Panc1 (cell line): ENCODE measurements at regions not wholly inside any gene's neighbourhood (a gene's known extent, or its start where the extent isn't known, plus 50 kb on each side); places are given as distances from the start of the nearest gene placed in this dataset.

Source experiments
- ATAC-seq: fragments of 200-7000 bp; cut with Tn5 transposase; 2 replicates; pipeline ENCODE4 v1.9.1; 2020; ENCODE audit warnings: mild to moderate bottlenecking, moderate library complexity
- BruUV-seq: library from RNA; stranded (reverse); fragments of 400-500 nt; replicated peaks from 2 replicates; lab custom pipeline; 2021; lab: Mats Ljungman, UMichigan
- CTCF ChIA-PET: fragments of 300-600 bp; sonication (Branson Sonifier 250); formaldehyde crosslinking; loops from one replicate; lab custom pipeline; 2022; ENCODE audit warnings: antibody characterized with exemption; lab: Charles Lee
- POLR2A ChIA-PET: fragments of 300-600 bp; sonication (Branson Sonifier 250); formaldehyde crosslinking; loops from one replicate; lab custom pipeline; 2022; ENCODE audit warnings: antibody characterized with exemption; lab: Charles Lee
- DNase-seq: peaks from one replicate; pipeline ENCODE4 v3.0.0-alpha.2; 2010; ENCODE audit warnings: low read depth, low spot score
- H3K27ac ChIP-seq: 2 replicates; pipeline ENCODE4 v1.5.1; 2011; ENCODE audit warnings: mild to moderate bottlenecking, low read length, inconsistent platforms
- H3K27me3 ChIP-seq: fragments of 200-500 bp; sonication (Bioruptor generic); 2 replicates; pipeline ENCODE4 v1.6.0; 2014; ENCODE audit warnings: low read length, inconsistent platforms; ENCODE audit not compliant: control insufficient read depth, insufficient read depth
- H3K36me3 ChIP-seq: fragments of 200-500 bp; sonication (Bioruptor generic); 2 replicates; pipeline ENCODE4 v1.5.1; 2014; ENCODE audit warnings: inconsistent platforms, mild to moderate bottlenecking, low read length, moderate library complexity; ENCODE audit not compliant: control insufficient read depth, insufficient read depth
- H3K4me1 ChIP-seq: 2 replicates; pipeline ENCODE4 v1.5.1; 2011; ENCODE audit warnings: inconsistent platforms, mild to moderate bottlenecking, low read length, moderate library complexity; ENCODE audit not compliant: control insufficient read depth, insufficient read depth
- H3K4me3 ChIP-seq, 2 experiments: 2 replicates each; pipeline ENCODE4 v1.5.1; 2011 to 2012; ENCODE audit warnings: low read depth in 2 of 2, low read length in 2 of 2, mild to moderate bottlenecking in 2 of 2, inconsistent platforms in 1 of 2, moderate library complexity in 1 of 2
- H3K9me3 ChIP-seq: fragments of 200-500 bp; sonication (Bioruptor generic); 2 replicates; pipeline ENCODE4 v1.5.1; 2014; ENCODE audit warnings: low read depth, mild to moderate bottlenecking, inconsistent platforms, low read length, moderate library complexity; ENCODE audit not compliant: control insufficient read depth, insufficient read depth
- POLR2AphosphoS5 ChIP-seq: IDR thresholded peaks from 2 replicates; pipeline ENCODE4 v1.6.1; 2012; ENCODE audit warnings: mild to moderate bottlenecking, low read depth, low read length, moderate library complexity
- REST ChIP-seq, 2 experiments: IDR thresholded peaks; 2 replicates each; pipeline ENCODE4 v1.6.1; 2011 to 2012; ENCODE audit warnings: low read depth in 2 of 2, control low read depth in 1 of 2, low read length in 1 of 2, mild to moderate bottlenecking in 1 of 2, moderate library complexity in 1 of 2; ENCODE audit not compliant: insufficient read depth in 1 of 2
- SIN3A ChIP-seq: IDR thresholded peaks from 2 replicates; pipeline ENCODE4 v1.6.1; 2012; ENCODE audit warnings: low read depth, mild to moderate bottlenecking, low read length, moderate library complexity, borderline replicate concordance; ENCODE audit not compliant: insufficient read depth
- TCF7L2 ChIP-seq: IDR thresholded peaks from 2 replicates; pipeline ENCODE4 v1.6.1; 2011; ENCODE audit warnings: mild to moderate bottlenecking, low read depth, low read length, inconsistent platforms
- in situ Hi-C: cut with HindIII; loops from 2 replicates; pipeline ENCODE4 v1.10.0; 2016; ENCODE audit warnings: low sequenced_read_pairs, low pct_unique_long_range_greater_than_20kb
- intact Hi-C: fragments of 100-400 bp; cut with micrococcal nuclease; formaldehyde crosslinking; loops from one replicate; pipeline ENCODE4 v1.10.0; 2022; ENCODE audit not compliant: unreplicated experiment
- TF ChIP-seq, protein P1 (sequence below): fragments of 450-650 bp; IDR thresholded peaks from 2 replicates; pipeline ENCODE4 v1.5.1; 2017; ENCODE audit warnings: mild to moderate bottlenecking

- TF ChIP-seq POLR2AphosphoS5 (no peak), REST (IDR thresholded peaks at IDR 0.05; ENCODE audit: insufficient read depth in 1 of 2, low read depth in 2 of 2, low read length in 1 of 2) (no peak), TCF7L2 (no peak), SIN3A (no peak)
- TF ChIP-seq, protein P1, sequence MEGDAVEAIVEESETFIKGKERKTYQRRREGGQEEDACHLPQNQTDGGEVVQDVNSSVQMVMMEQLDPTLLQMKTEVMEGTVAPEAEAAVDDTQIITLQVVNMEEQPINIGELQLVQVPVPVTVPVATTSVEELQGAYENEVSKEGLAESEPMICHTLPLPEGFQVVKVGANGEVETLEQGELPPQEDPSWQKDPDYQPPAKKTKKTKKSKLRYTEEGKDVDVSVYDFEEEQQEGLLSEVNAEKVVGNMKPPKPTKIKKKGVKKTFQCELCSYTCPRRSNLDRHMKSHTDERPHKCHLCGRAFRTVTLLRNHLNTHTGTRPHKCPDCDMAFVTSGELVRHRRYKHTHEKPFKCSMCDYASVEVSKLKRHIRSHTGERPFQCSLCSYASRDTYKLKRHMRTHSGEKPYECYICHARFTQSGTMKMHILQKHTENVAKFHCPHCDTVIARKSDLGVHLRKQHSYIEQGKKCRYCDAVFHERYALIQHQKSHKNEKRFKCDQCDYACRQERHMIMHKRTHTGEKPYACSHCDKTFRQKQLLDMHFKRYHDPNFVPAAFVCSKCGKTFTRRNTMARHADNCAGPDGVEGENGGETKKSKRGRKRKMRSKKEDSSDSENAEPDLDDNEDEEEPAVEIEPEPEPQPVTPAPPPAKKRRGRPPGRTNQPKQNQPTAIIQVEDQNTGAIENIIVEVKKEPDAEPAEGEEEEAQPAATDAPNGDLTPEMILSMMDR: no peak
- no peaks in the 10 kb centered on the region for H3K27me3 ChIP-seq
- in situ Hi-C loops (no loop called here), intact Hi-C loops (no loop called here)
- CTCF ChIA-PET: no interaction called here
- POLR2A ChIA-PET: no interaction called here
- no peak overlapping the region for H3K27ac ChIP-seq
- H3K4me3 ChIP-seq: no peak overlapping the region
- H3K9me3 ChIP-seq: no peaks in the 10 kb centered on the region
- DNase-seq (no peak), ATAC-seq (no peak)
- no TSS peak for BruUV-seq
- H3K36me3 ChIP-seq: no peaks in the 10 kb centered on the region
- H3K4me1 ChIP-seq: no peaks in the 10 kb centered on the region
Measured at GRCh38 chr19:28201462-28201943, 1011.4 kb downstream of the UQCRFS1 start.

DNA sequence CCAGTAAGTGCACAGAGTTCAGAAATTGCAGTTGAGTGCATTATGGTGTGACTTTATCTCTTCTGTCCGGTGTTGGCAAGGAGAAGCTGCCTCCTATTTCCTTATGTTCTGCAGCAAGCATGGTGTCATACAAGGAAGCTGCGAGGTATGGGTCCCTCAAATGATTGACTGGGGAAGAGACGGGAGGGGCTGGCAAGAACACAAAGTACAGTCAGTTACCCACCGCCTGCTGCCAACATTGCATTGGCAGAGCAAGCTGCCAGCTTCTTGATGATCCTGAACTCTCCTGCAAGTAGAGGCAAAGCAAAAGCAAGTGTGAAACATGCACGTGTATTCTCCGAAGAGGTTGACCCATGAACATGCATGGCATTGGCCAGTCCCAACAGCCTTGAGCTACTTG lies 1013.6 kb downstream of the UQCRFS1 start:
- in situ Hi-C loops (no loop called here), intact Hi-C loops (no loop called here)
- Histone ChIP-seq H3K4me1 (no peaks in the 10 kb centered on the region), H3K9me3 (no peaks in the 10 kb centered on the region), H3K36me3 (no peaks in the 10 kb centered on the region), H3K27me3 (no peaks in the 10 kb centered on the region), H3K4me3 (no peak overlapping the region), H3K27ac (no peak overlapping the region)
- TF ChIP-seq, protein P1: no peak
- TF ChIP-seq POLR2AphosphoS5: no peak
- no peak for TF ChIP-seq TCF7L2
- no peak for TF ChIP-seq SIN3A
- TF ChIP-seq REST (IDR thresholded peaks at IDR 0.05; ENCODE audit: insufficient read depth in 1 of 2, low read depth in 2 of 2, low read length in 1 of 2): no peak
- no TSS peak for BruUV-seq
- ChIA-PET CTCF (no interaction called here), POLR2A (no interaction called here)
- DNase-seq (no peak), ATAC-seq (no peak)
